B cell (primary cell): ENCODE measurements at regions not wholly inside any gene's neighbourhood (a gene's known extent, or its start where the extent isn't known, plus 50 kb on each side); places are given as distances from the start of the nearest gene placed in this dataset.
A peak's percentile ranks its signal among the peaks of the same experiment; 100 is the strongest.

Source experiments
- ATAC-seq: fragments of 200-7000 bp; cut with Tn5 transposase; one replicate; pipeline ENCODE4 v1.10.0; 2021; ENCODE audit warnings: low read depth, mild to moderate bottlenecking, moderate number of reproducible peaks, moderate library complexity
- CTCF ChIA-PET: fragments of 350-600 bp; sonication (Branson Sonifier 250); formaldehyde crosslinking; loops from one replicate; lab custom pipeline; 2021; ENCODE audit warnings: antibody characterized with exemption, inconsistent platforms; lab: Charles Lee
- POLR2A ChIA-PET: fragments of 350-600 bp; sonication (Branson Sonifier 250); formaldehyde crosslinking; loops from one replicate; lab custom pipeline; 2021; ENCODE audit warnings: antibody characterized with exemption; lab: Charles Lee
- DNase-seq: peaks from one replicate; pipeline ENCODE4 v3.0.0; 2013
- H2AFZ ChIP-seq: 2 replicates; pipeline ENCODE4 v1.6.1; 2012; ENCODE audit warnings: mild to moderate bottlenecking, low read depth, low read length; ENCODE audit not compliant: insufficient read depth, poor library complexity, severe bottlenecking
- H3K27ac ChIP-seq, 2 donors: 1 replicate in 1 of 2; 2 replicates in 1 of 2; pipeline ENCODE4 v1.5.1; 2012 to 2013; ENCODE audit warnings: low read length in 2 of 2, mild to moderate bottlenecking in 2 of 2, moderate library complexity in 1 of 2
- H3K27me3 ChIP-seq, 4 experiments: fragments of 200-600 bp in 1 of 4; sonication (generic) in 1 of 4; replicated peaks in 1 of 4; 1 replicate in 2 of 4; 2 replicates in 2 of 4; pipeline versions ENCODE4 v1.6.1 to v1.7.0; 2013 to 2016; ENCODE audit warnings: low read length in 3 of 4, mild to moderate bottlenecking in 2 of 4, mixed read lengths in 1 of 4, moderate library complexity in 1 of 4; ENCODE audit not compliant: insufficient read depth in 4 of 4, control insufficient read depth in 3 of 4; ENCODE audit errors: control extremely low read depth in 1 of 4
- H3K36me3 ChIP-seq, 2 experiments: replicated peaks in 1 of 2; 1 replicate in 1 of 2; 2 replicates in 1 of 2; pipeline versions ENCODE4 v1.6.1 to v1.7.1; 2013; ENCODE audit warnings: low read length in 1 of 2; ENCODE audit not compliant: insufficient read depth in 2 of 2, control insufficient read depth in 1 of 2; ENCODE audit errors: control extremely low read depth in 1 of 2, extremely low read depth in 1 of 2
- H3K4me1 ChIP-seq, 2 donors: fragments of 200-600 bp in 1 of 2; sonication (generic) in 1 of 2; 1 replicate in 1 of 2; 2 replicates in 1 of 2; pipeline versions ENCODE4 v1.5.1 to v1.6.1; 2013 to 2017; ENCODE audit warnings: low read length in 2 of 2; ENCODE audit not compliant: control insufficient read depth in 2 of 2, insufficient read depth in 2 of 2
- H3K4me2 ChIP-seq: replicated peaks from 2 replicates; pipeline ENCODE3; 2012; ENCODE audit warnings: mild to moderate bottlenecking, low read depth, low read length; ENCODE audit not compliant: poor library complexity, severe bottlenecking
- H3K4me3 ChIP-seq, 5 experiments: fragments of 200-600 bp in 1 of 5; sonication (generic) in 1 of 5; 1 replicate in 3 of 5; 2 replicates in 2 of 5; pipeline versions ENCODE4 v1.5.1 to v1.7.0; 2011 to 2016; ENCODE audit warnings: low read length in 4 of 5, mild to moderate bottlenecking in 4 of 5, low read depth in 2 of 5, control low read depth in 1 of 5, moderate library complexity in 1 of 5; ENCODE audit not compliant: insufficient read depth in 1 of 5; ENCODE audit errors: control extremely low read depth in 1 of 5, extremely low read depth in 1 of 5
- H3K79me2 ChIP-seq: fragments of 200-600 bp; sonication (generic); one replicate; pipeline ENCODE4 v1.6.0; 2016; ENCODE audit warnings: low read length; ENCODE audit not compliant: control insufficient read depth, insufficient read depth
- H3K9ac ChIP-seq: fragments of 200-600 bp; sonication (generic); 2 replicates; pipeline ENCODE4 v1.6.1; 2017; ENCODE audit warnings: mild to moderate bottlenecking, low read length, moderate library complexity
- H3K9me3 ChIP-seq, 3 donors: one replicate each; pipeline versions ENCODE4 v1.6.1 to v1.7.1; 2013; ENCODE audit warnings: low read length in 2 of 3; ENCODE audit not compliant: control insufficient read depth in 2 of 3, insufficient read depth in 1 of 3; ENCODE audit errors: control extremely low read depth in 1 of 3
- H4K20me1 ChIP-seq: 2 replicates; pipeline ENCODE4 v1.6.0; 2012; ENCODE audit warnings: mild to moderate bottlenecking, low read length; ENCODE audit not compliant: insufficient read depth, control insufficient read depth, poor library complexity, severe bottlenecking
- H3K27ac Mint-ChIP-seq: one replicate; pipeline ENCODE4 v1.8.0; 2021; ENCODE audit warnings: mixed read lengths
- H3K27me3 Mint-ChIP-seq: one replicate; pipeline ENCODE4 v1.8.0; 2021; ENCODE audit warnings: mixed read lengths
- H3K4me1 Mint-ChIP-seq: one replicate; pipeline ENCODE4 v1.8.0; 2021; ENCODE audit warnings: mixed read lengths
- H3K4me3 Mint-ChIP-seq: one replicate; pipeline ENCODE4 v1.8.0; 2021; ENCODE audit warnings: mixed read lengths
- H3K9me3 Mint-ChIP-seq: one replicate; pipeline ENCODE4 v1.8.0; 2022; ENCODE audit warnings: mixed read lengths; ENCODE audit not compliant: insufficient read depth
- CTCF ChIP-seq: fragments of 200-600 bp; IDR thresholded peaks from one replicate; pipeline ENCODE4 v1.8.0; 2022; ENCODE audit warnings: antibody characterized with exemption, mild to moderate bottlenecking
- EZH2 ChIP-seq: IDR thresholded peaks from 2 replicates; pipeline ENCODE4 v1.6.1; 2012; ENCODE audit warnings: borderline replicate concordance, low read depth, mild to moderate bottlenecking, moderate library complexity, low read length; ENCODE audit not compliant: insufficient read depth, poor library complexity, severe bottlenecking
- WGBS: methylation state at CpG from one replicate; pipeline ENCODE4 v1.1.5; 2013; ENCODE audit warnings: missing lambda C conversion rate; ENCODE audit not compliant: insufficient coverage; 5-methylcytosine and 5-hydroxymethylcytosine counted together
- intact Hi-C: fragments of 100-400 bp; cut with micrococcal nuclease; formaldehyde crosslinking; loops from one replicate; pipeline ENCODE4 v1.10.0; 2022

GRCh38 chr3:5297895-5298294, 110.4 kb downstream of the EDEM1 start:
- Histone ChIP-seq H2AFZ (no peak overlapping the region), H3K9ac (no peak overlapping the region), H3K36me3 (no peaks in the 10 kb centered on the region), H3K4me2 (no peak overlapping the region), H3K9me3 (peaks cover 0 to 1% (median 0%) of the 10 kb centered on the region in 3 donors), H3K27me3 (no peaks in the 10 kb centered on the region), H3K4me1 (peaks cover 3 to 7% of the 10 kb centered on the region in 2 donors), H4K20me1 (no peaks in the 10 kb centered on the region), H3K4me3 (no peak overlapping the region), H3K79me2 (no peaks in the 10 kb centered on the region), H3K27ac (no peak overlapping the region)
- H3K4me1 Mint-ChIP-seq: peaks cover 7% of the 10 kb centered on the region
- TF ChIP-seq EZH2 (no peak), CTCF (no peak)
- CTCF ChIA-PET: interaction anchor here (0.6 to 1.3 kb wide), 3 partner anchors 70 to 712 kb away, joined by 3 read pairs; no protein-coding TSS in a partner anchor
- ATAC-seq (no peak), DNase-seq (no peak)
- H3K4me3 Mint-ChIP-seq: no peak overlapping the region
- POLR2A ChIA-PET: no interaction called here
- intact Hi-C loops: no loop called here
- H3K9me3 Mint-ChIP-seq: no peaks in the 10 kb centered on the region
- WGBS: no CpG with 5 or more reads among the region's 1 CpG
- no peak overlapping the region for H3K27ac Mint-ChIP-seq
- H3K27me3 Mint-ChIP-seq: peaks cover 5% of the 10 kb centered on the region

GRCh38 chr3:5298453-5298852, 110.9 kb downstream of the EDEM1 start:
- no peaks in the 10 kb centered on the region for H3K27me3 ChIP-seq
- H3K9me3 ChIP-seq: peaks cover 0 to 1% (median 0%) of the 10 kb centered on the region in 3 donors
- intact Hi-C loops: no loop called here
- H3K4me3 ChIP-seq: no peak overlapping the region
- peaks cover 3 to 7% of the 10 kb centered on the region in 2 donors for H3K4me1 ChIP-seq
- ATAC-seq (peak; percentile 60), DNase-seq (peak; percentile 33)
- POLR2A ChIA-PET: interaction anchor here (0.6 kb wide), 1 partner anchor 245 kb away, joined by 9 read pairs; no protein-coding TSS in a partner anchor
- H3K4me1 Mint-ChIP-seq: peaks cover 7% of the 10 kb centered on the region
- H3K79me2 ChIP-seq: no peaks in the 10 kb centered on the region
- no peaks in the 10 kb centered on the region for H4K20me1 ChIP-seq
- CTCF ChIA-PET: interaction anchor here (0.8 to 1.3 kb wide), 3 partner anchors 71 to 176 kb away, joined by 3 read pairs; no protein-coding TSS in a partner anchor
- H2AFZ ChIP-seq: peak overlapping the region; percentile 5
- no peaks in the 10 kb centered on the region for H3K9me3 Mint-ChIP-seq
- no peaks in the 10 kb centered on the region for H3K36me3 ChIP-seq
- H3K9ac ChIP-seq: no peak overlapping the region
- TF ChIP-seq EZH2 (no peak), CTCF (no peak)
- no peak overlapping the region for H3K27ac Mint-ChIP-seq
- H3K27ac ChIP-seq: no peak overlapping the region
- 14% methylated on average over 2 of the region's 3 CpGs for WGBS
- no peak overlapping the region for H3K4me3 Mint-ChIP-seq
- H3K27me3 Mint-ChIP-seq: peaks cover 3% of the 10 kb centered on the region
- peak overlapping the region; percentile 15 for H3K4me2 ChIP-seq
